RWPE1 (cell line): ENCODE measurements at regions not wholly inside any gene's neighbourhood (a gene's known extent, or its start where the extent isn't known, plus 50 kb on each side); places are given as distances from the start of the nearest gene placed in this dataset.

Experiments used
- CTCF ChIA-PET: fragments of 350-600 bp; sonication (Branson Sonifier 250); formaldehyde crosslinking; extraction: SDS; loops from one replicate; lab custom pipeline; 2021; lab: Yijun Ruan, JAX
- POLR2A ChIA-PET: fragments of 400-600 bp; formaldehyde crosslinking; extraction: SDS; loops from one replicate; lab custom pipeline; 2020; ENCODE audit warnings: antibody characterized with exemption; ENCODE audit not compliant: low non-redundant PET; lab: Yijun Ruan, JAX
- DNase-seq: peaks from one replicate; pipeline ENCODE4 v3.0.0; 2012; ENCODE audit warnings: low spot score
- H3K27ac ChIP-seq: fragments of 450-650 bp; 2 replicates; pipeline ENCODE4 v1.5.1; 2017
- TF ChIP-seq, protein P1 (sequence below): fragments of 450-650 bp; conservative IDR thresholded peaks from 2 replicates; pipeline ENCODE4 v1.5.1; 2017; ENCODE audit warnings: low read depth, mild to moderate bottlenecking

DNA sequence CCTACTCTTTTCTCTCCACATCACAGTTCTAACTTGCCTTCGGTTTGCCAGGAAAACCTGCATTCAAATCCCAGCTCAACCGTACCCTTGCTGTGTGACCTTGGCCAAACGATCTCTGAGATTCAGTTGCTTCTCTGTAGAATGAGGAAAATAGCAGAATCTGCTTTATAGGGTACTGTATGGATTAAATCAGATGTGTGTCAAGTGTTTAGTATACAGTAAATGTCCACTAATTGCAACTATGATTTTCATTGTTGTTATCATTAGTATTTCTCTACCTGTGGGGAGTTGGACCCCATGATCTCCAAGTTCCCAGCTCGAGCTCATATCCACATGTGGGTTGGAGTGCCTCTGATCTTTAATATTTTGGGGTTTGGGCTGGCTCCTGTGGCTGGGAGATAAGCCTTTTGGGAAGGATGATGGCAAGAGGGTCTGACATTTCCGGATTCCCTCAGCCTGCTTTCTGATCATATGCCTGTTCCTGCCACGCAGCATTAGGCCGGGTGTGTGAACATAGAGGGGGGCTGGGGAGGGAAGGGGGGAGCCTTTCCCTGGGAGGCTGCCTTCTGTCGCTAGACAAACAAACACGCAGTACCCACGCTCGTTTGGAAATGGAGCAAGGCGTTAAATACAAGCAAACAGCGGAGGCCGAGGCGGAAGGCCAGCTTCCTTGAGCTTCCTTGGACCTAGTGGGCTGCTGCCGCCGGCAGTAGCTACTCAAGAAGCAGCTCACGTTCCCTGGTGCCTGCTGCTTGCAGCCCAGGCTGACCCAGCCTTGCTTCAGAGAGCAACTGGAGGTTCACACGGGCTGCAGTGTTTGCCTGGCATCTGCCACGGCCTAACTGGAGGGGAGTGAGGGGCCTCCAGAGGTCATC lies 213.5 kb upstream of the LHX5 start:
- DNase-seq = no peak
- TF ChIP-seq, protein P1, sequence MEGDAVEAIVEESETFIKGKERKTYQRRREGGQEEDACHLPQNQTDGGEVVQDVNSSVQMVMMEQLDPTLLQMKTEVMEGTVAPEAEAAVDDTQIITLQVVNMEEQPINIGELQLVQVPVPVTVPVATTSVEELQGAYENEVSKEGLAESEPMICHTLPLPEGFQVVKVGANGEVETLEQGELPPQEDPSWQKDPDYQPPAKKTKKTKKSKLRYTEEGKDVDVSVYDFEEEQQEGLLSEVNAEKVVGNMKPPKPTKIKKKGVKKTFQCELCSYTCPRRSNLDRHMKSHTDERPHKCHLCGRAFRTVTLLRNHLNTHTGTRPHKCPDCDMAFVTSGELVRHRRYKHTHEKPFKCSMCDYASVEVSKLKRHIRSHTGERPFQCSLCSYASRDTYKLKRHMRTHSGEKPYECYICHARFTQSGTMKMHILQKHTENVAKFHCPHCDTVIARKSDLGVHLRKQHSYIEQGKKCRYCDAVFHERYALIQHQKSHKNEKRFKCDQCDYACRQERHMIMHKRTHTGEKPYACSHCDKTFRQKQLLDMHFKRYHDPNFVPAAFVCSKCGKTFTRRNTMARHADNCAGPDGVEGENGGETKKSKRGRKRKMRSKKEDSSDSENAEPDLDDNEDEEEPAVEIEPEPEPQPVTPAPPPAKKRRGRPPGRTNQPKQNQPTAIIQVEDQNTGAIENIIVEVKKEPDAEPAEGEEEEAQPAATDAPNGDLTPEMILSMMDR = no peak
- ChIA-PET CTCF (no interaction called here), POLR2A (no interaction called here)
- H3K27ac ChIP-seq = no peak overlapping the region

DNA sequence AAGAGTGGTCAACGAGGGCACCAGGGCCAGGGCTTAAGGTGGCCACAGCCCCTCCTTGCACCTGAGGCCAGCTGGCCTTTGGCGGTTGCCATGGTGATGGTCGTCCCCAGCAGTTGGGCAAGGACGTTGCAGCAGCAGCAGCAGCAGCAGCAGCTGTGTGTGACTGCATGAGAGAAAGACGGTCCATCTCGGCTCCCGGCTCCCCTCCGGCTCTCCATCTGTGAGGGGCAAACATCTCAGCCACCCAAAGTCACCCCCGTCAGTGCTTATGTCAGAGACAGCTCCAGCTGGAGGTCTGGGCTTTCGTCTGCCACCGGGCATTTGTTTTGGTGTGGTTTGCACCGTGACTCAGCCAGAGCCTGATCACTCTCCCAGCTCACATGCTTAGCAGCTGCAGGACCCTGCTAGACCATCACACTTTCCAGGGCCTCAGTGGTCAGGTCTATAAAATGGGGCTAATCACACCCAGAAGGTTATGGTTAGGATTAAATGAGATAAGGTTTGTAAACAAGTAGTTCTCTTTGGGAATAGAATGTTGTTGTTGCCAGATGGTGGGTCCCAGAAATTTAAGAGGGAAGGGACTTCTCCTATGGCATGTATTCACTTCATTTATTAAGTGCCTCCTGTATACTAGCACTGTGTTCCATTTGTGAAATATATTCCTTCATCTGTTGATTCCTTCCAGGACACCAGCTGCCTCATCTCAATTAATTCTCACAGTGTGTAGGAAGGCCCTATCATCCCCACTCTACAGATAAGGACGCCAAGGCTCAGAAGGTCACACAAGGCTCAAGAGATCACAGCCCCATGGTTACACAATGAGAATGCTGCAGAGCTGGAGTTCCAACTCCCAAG lies 212.6 kb upstream of the LHX5 start:
- POLR2A ChIA-PET = no interaction called here
- TF ChIP-seq, protein P1 = no peak
- CTCF ChIA-PET = interaction anchor here (0.6 kb wide), 1 partner anchor 469 kb away, joined by 3 read pairs; no protein-coding TSS in a partner anchor
- no peak overlapping the region for H3K27ac ChIP-seq
- no peak for DNase-seq

DNA sequence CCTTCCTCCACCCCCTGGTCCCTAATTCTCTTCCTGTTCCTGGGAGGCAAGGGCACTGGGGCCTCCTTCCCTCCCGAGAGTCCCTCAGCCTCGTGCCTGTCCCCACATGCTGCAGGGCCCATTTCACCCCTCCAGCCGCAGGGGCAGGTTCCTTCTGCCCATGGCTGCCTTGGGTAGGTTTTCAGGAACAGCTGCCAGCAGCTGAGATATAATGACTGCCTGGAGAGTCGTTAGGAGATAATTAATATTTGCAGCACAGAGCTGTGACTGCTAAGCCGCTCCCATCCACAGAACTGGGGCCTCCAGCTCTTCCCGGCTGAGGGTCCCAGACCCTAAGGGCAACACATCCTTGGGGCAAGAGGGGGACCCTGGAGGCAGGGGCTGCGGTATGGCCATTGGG lies 211.9 kb upstream of the LHX5 start:
- TF ChIP-seq, protein P1 = no peak
- no peak overlapping the region for H3K27ac ChIP-seq
- ChIA-PET CTCF (interaction anchor here (0.6 kb wide), 1 partner anchor 470 kb away, joined by 3 read pairs; no protein-coding TSS in a partner anchor), POLR2A (no interaction called here)
- no peak for DNase-seq

DNA sequence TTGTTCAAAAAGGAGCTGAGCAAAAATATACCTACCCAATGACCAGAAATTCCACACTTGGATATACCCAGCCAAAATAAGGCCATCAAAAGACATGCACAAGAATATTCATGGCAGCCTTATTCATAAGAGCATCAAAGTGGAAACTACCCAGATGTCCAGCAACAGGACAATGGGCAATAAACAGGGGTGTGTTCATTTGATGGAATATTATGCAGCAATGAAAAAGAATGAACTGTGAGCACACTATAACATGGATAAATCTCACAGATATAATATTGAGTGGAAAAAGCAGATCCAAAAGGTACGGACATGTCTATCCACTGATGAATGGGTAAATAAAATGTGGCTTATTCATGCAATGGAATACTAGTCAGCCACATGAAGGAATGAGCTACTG lies 209.2 kb upstream of the LHX5 start:
- TF ChIP-seq, protein P1 = no peak
- DNase-seq = no peak
- ChIA-PET POLR2A (no interaction called here), CTCF (interaction anchor here (0.6 kb wide), 1 partner anchor 218 kb away, joined by 4 read pairs; no protein-coding TSS in a partner anchor)
- no peak overlapping the region for H3K27ac ChIP-seq

DNA sequence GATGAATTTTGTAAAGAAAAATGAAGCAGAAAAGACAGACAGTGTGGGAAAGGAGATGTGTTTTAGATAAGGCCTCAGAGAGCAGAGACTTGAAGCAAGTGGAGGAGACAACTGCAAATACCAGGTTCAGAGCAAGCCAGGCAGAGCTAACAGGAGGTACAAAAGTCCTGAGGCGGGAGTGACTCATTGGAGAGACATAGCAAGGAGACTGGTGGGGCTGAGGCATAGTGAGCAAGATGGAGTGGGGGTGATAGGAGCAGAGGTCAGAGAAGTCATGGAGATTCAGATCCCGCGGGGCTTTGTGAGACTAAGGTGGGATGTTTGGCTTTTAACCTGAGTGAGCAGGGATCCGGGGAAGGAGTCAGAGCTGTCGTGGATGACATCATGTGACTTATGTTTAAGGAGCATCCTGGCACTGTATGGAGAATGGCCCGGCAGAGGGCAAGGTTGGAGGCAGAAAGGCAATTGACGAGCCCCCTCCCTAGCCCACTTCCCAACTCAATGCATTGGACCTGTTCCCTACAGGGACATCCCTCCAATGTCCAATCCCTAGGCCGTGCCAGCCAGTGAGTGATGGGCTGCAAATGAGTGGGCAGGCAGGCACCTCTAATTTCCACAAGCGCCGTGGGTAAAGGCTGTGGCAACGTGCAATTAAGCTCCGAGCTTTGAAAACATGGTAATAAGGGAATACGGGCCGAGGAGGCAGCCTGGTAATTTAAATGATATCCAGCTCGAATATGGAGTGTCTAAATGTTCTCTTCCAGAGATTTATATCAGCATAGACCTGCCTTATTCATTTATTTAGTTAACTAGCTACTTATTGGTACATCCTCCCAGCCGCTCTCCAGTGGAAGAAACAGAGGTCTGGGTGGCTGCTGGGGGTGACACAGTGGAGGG lies 206.8 kb upstream of the LHX5 start:
- TF ChIP-seq, protein P1 = no peak
- no peak for DNase-seq
- ChIA-PET POLR2A (no interaction called here), CTCF (no interaction called here)
- no peak overlapping the region for H3K27ac ChIP-seq
